ENCODE measurements at regions not wholly inside any gene's neighbourhood (a gene's known extent, or its start where the extent isn't known, plus 50 kb on each side); places are given as distances from the start of the nearest gene placed in this dataset.

DNA sequence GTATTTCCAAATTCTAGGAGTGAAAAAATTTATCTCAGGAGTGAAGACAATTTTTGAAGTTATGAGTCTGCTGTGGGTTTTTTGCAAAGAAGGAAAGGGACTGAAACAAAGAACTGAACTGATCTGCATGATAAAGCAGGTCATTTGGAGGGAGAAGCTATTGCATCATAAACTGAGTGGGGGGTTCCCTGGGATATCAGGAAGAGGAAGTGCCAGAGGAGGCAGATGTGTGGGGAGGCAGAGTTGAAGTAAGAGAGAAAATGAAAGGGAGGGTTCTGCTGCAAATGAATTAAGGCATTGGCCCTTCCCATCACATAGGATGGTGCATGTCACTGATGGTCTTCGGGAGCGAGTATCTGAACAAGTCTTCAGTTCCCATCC, 379.2 kb downstream of the VPS13C start:
- no peak for DNase-seq

- no peak for DNase-seq
Measured at GRCh38 chr15:61680260-61681037, 379.8 kb downstream of the VPS13C start.

GRCh38 chr15:61671736-61672135, 388.5 kb downstream of the VPS13C start:
- DNase-seq: no peak

- no peak for DNase-seq
Measured at GRCh38 chr15:61668444-61668843, 391.8 kb downstream of the VPS13C start.

GRCh38 chr15:61661791-61662190, 398.5 kb downstream of the VPS13C start:
- DNase-seq: no peak

GRCh38 chr15:61660579-61660978, 399.7 kb downstream of the VPS13C start:
- DNase-seq: no peak

GRCh38 chr15:61659566-61660190, 400.6 kb downstream of the VPS13C start:
- no peak for DNase-seq

DNA sequence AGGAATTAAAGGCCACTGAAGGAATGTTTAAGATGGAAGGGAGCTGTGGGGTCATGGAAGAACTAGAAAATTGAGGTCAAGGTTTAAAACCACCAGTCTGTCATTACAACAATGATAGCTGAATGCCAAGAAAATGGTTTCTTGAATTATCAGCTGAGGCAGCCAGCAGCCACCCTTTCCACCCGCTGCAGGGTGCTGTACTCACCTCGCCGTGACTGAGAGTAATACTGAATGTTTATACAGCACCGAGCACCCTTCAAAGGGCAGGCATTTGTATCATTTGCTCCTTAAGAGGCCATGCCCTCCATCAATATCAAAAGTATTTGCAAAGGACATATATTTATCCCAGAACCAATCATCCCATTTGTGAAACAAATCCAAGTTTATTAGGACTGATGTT, 402.8 kb downstream of the VPS13C start:
- no peak for DNase-seq

DNA sequence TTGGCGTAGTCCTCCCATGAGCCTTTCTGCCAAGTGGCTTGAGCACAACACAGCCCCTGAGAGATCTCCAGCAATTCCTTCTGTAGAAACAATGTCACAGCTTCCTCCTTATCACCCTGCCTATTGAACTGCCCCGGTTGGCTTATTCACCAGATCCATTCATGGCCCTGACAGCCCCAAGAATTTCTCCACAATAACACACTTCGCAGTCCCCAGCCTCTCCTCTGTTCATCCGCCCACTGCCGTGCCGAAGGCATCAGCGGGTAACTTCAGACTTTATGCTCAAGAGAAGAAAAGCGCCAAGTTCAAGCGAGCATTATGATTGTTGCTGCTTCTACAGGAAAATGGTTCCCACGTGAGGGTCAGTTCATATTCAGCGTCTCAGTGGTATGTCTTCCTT, 403.9 kb downstream of the VPS13C start:
- DNase-seq: no peak

GRCh38 chr15:61655881-61656280, 404.4 kb downstream of the VPS13C start:
- no peak for DNase-seq

GRCh38 chr15:61654918-61655317, 405.3 kb downstream of the VPS13C start:
- DNase-seq: no peak

- DNase-seq: no peak
Measured at GRCh38 chr15:61654002-61654740, 406.1 kb downstream of the VPS13C start.

GRCh38 chr15:61653110-61653509, 407.1 kb downstream of the VPS13C start:
- DNase-seq: no peak

DNA sequence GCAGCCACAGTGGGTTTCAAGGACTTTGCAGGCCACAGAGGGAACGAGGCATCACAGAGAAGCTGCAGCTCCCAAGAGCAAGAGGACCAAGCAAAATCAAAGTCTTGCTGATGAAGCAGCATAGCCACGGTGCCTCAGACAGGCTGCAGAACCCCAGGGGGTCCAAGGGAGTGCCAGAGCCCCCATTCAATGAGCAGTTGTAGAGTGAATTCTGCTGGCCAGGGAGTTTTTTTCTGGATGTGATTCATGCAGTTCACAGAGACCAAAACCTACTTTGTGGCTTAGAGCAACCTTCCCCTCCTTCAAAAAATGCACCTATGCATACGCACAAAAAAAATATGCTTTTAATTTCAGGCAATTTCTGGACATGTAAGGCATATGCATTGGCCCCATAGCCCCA, 409.0 kb downstream of the VPS13C start:
- DNase-seq: no peak

GRCh38 chr15:61649046-61649445, 411.2 kb downstream of the VPS13C start:
- DNase-seq: no peak

GRCh38 chr15:61644550-61644949, 415.4 kb upstream of the RORA start:
- DNase-seq: no peak

DNA sequence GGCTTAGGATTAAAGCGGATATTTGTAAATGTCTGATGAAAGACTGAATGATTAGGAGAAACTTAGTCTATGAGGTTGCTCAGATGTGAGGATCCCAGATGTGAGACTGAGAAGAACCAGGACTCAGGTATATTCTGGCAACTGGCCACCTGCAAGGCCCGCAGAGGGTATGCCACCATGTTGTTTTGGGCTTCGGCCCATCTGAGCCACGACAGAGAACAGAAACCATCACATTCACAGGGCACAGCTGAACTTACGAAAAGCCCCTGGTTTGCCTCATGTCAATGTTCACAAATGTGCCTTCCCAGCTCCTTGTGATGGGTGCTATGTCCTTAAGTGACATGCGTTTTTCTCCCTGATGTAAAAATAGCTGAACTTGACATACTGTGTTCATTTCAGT, 412.5 kb upstream of the RORA start:
- no peak for DNase-seq

DNA sequence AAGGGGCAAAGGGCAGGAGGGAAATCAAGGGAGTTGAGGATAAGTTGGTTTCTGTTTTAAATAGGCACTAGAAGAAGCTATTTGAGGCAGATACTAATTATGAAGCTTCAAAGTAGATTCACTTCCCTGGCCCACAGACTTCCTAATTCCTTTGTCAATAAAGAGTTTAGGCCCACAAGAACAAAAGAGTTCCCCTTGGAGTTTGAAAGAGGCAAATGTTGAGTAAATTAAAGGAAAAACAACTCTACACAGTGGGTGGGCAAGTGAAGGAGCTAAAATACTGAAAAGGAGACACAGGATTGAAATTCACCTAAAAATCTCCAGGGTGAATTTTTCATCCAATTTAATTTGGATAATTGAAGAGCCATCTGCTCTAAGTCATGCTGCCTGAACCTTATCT, 411.7 kb upstream of the RORA start:
- DNase-seq: no peak

GRCh38 chr15:61639491-61639890, 410.4 kb upstream of the RORA start:
- DNase-seq: no peak

DNA sequence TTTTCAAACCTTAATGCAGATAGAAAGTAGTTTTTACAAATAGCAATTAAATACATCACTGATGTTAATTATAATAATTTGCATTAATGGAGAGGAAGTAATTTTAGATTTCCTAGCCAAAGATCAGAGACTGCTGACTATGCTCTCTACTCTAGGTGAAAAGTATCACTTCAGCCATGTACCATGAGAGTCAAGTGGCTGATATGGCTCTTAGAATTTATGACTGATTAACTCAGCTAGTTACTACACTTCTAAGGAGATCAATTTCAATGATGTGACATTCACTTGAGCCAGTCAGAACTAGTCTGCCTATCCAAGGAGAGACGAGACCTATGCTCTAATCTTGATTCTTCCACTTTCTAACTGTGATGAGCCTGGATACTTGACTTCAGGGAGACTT, 405.7 kb upstream of the RORA start:
- no peak for DNase-seq

GRCh38 chr15:61633951-61634350, 404.8 kb upstream of the RORA start:
- DNase-seq: no peak

GRCh38 chr15:61629269-61629668, 400.2 kb upstream of the RORA start:
- DNase-seq: no peak

DNA sequence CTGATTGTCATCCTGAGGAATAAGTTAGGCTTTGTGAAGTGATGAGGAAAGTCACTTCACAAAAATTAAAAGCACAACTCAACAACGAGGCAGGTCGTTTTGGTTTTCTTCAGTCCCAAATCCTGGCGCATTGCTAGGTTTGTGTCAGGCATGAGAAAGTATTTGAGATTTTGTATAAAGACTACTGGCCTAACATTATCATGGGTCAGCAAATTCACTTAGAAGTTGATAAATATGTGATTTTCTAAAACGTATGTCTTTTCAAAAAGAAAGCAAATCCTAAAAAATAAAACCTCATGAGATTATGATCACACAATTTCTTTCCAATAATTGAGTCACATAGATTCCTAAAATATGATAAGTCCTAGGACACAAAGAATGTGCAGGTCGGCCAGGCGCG, 395.8 kb upstream of the RORA start:
- no peak for DNase-seq

DNA sequence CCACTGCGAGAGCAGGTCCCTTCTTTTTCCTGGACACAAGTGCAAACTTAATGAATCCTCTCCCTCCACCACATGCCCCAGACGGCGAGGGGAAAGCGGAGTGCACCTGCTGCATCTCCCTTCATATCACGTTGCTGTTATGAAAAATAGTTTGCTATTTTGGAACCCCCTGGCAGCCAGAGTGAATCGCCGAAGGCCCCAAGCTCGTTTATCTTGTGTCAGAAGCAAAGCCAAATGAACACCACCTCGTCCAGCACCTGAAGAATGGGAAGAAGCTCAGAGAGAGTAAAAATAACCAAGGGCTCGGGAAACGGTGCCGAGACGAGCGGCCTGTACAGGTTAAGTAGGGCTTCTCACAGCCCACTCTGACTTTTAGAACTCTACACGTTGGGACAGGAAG, 394.6 kb upstream of the RORA start:
- no peak for DNase-seq

Measured in GDM1 (cell line).